ENCODE measurements at regions not wholly inside any gene's neighbourhood (a gene's known extent, or its start where the extent isn't known, plus 50 kb on each side); places are given as distances from the start of the nearest gene placed in this dataset.
"Not testable (repeated sequence)": the region's sequence is repeated elsewhere in the genome, so short reads cannot be mapped to it uniquely, and the experiment has no call there.

GRCh38 chr6:86683132-86683908 lies 254.0 kb upstream of the HTR1E start:
- TF ChIP-seq, protein P1, sequence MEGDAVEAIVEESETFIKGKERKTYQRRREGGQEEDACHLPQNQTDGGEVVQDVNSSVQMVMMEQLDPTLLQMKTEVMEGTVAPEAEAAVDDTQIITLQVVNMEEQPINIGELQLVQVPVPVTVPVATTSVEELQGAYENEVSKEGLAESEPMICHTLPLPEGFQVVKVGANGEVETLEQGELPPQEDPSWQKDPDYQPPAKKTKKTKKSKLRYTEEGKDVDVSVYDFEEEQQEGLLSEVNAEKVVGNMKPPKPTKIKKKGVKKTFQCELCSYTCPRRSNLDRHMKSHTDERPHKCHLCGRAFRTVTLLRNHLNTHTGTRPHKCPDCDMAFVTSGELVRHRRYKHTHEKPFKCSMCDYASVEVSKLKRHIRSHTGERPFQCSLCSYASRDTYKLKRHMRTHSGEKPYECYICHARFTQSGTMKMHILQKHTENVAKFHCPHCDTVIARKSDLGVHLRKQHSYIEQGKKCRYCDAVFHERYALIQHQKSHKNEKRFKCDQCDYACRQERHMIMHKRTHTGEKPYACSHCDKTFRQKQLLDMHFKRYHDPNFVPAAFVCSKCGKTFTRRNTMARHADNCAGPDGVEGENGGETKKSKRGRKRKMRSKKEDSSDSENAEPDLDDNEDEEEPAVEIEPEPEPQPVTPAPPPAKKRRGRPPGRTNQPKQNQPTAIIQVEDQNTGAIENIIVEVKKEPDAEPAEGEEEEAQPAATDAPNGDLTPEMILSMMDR (IDR thresholded peaks at IDR 0.05; ENCODE audit: extremely low read depth, missing control alignments): no peak
- DNase-seq (ENCODE audit: low spot score): no peak

- DNase-seq (ENCODE audit: low spot score): no peak
- TF ChIP-seq, protein P1 (IDR thresholded peaks at IDR 0.05; ENCODE audit: extremely low read depth, missing control alignments): no peak
Observed at GRCh38 chr6:86682297-86682696, 255.0 kb upstream of the HTR1E start.

- not testable (repeated sequence) for DNase-seq (ENCODE audit: low spot score)
Observed at GRCh38 chr6:86681140-86681539, 256.2 kb upstream of the HTR1E start.

- not testable (repeated sequence) for DNase-seq (ENCODE audit: low spot score)
Observed at GRCh38 chr6:86672125-86672524, 265.2 kb upstream of the HTR1E start.

GRCh38 chr6:86657192-86657591 lies 280.1 kb upstream of the HTR1E start:
- TF ChIP-seq, protein P1 (IDR thresholded peaks at IDR 0.05; ENCODE audit: extremely low read depth, missing control alignments): no peak
- DNase-seq (ENCODE audit: low spot score): no peak

- DNase-seq (ENCODE audit: low spot score): no peak
- TF ChIP-seq, protein P1 (IDR thresholded peaks at IDR 0.05; ENCODE audit: extremely low read depth, missing control alignments): no peak
Observed at GRCh38 chr6:86629123-86629522, 308.2 kb upstream of the HTR1E start.

DNA sequence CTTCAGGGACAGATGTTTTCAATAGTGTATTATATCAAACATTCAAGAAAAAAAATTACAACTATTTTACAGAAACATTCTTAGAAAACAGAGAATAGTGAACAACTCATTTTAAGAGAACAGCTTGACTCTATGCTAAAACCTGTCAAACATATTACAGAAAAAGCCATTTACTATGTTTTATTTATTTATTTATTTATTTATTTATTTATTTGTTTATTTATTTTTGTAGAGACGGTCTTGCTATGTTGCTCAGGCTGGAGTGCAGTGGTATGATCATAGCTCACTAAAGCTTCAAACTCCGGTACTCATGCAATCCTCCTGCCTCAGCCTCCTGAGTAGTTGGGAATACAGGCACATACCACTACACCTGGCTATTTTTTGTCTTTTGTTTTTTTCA lies 317.9 kb upstream of the HTR1E start:
- no peak for DNase-seq (ENCODE audit: low spot score)
- TF ChIP-seq, protein P1 (IDR thresholded peaks at IDR 0.05; ENCODE audit: extremely low read depth, missing control alignments): no peak

DNA sequence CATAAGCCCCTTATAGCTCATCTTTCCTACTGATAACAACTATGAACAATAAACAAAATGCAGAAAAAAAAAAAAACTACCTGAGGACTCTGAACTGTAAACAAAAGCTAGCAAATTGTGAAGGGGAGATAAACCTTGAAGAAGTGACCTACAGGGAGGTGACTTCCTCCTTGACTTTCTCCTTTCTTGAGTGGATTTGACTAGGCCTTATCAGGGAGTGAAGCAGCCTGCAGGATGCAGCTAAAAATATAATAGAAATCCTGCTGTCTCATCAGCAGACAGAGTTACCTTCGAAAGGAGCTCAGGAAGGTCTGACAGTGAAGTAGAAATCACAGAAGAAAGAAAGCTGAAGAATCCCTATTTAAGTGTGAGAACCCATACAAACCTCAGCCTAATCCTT lies 322.0 kb upstream of the HTR1E start:
- no peak for DNase-seq (ENCODE audit: low spot score)
- TF ChIP-seq, protein P1 (IDR thresholded peaks at IDR 0.05; ENCODE audit: extremely low read depth, missing control alignments): no peak

All from GM20000 (cell line).